Endodermal cell (in vitro differentiated cells): ENCODE measurements at regions not wholly inside any gene's neighbourhood (a gene's known extent, or its start where the extent isn't known, plus 50 kb on each side); places are given as distances from the start of the nearest gene placed in this dataset.

Experiments used
- DNase-seq: peaks from one replicate; pipeline ENCODE4 v3.0.0-alpha.2; 2017
- H3K27ac ChIP-seq: 2 replicates; pipeline ENCODE4 v1.5.1; 2013; ENCODE audit warnings: mild to moderate bottlenecking, low read depth, low read length, moderate library complexity
- H3K27me3 ChIP-seq: 2 replicates; pipeline ENCODE4 v1.6.1; 2013; ENCODE audit warnings: mild to moderate bottlenecking, low read length, moderate library complexity; ENCODE audit not compliant: insufficient read depth, control insufficient read depth, poor library complexity, severe bottlenecking
- H3K36me3 ChIP-seq: 2 replicates; pipeline ENCODE4 v1.7.0; 2013; ENCODE audit warnings: mild to moderate bottlenecking, low read length, moderate library complexity; ENCODE audit not compliant: control insufficient read depth, insufficient read depth
- H3K4me1 ChIP-seq: one replicate; pipeline ENCODE4 v1.7.0; 2013; ENCODE audit warnings: low read length; ENCODE audit not compliant: control insufficient read depth, insufficient read depth
- H3K4me3 ChIP-seq: 2 replicates; pipeline ENCODE4 v1.5.1; 2013; ENCODE audit warnings: mild to moderate bottlenecking, low read length, moderate library complexity
- H3K9ac ChIP-seq: 2 replicates; pipeline ENCODE4 v1.6.1; 2013; ENCODE audit warnings: mild to moderate bottlenecking, low read length, moderate library complexity; ENCODE audit not compliant: poor library complexity, severe bottlenecking; ENCODE audit errors: extremely low read depth
- H3K9me3 ChIP-seq: 2 replicates; pipeline ENCODE4 v1.6.1; 2013; ENCODE audit warnings: mild to moderate bottlenecking, low read length, moderate library complexity; ENCODE audit not compliant: control insufficient read depth
- H3K27ac Mint-ChIP-seq: 2 replicates; pipeline ENCODE4 v1.8.0; 2020; ENCODE audit warnings: mixed read lengths
- H3K27me3 Mint-ChIP-seq: 2 replicates; pipeline ENCODE4 v1.8.0; 2021; ENCODE audit warnings: mild to moderate bottlenecking, mixed read lengths; ENCODE audit not compliant: insufficient read depth
- H3K36me3 Mint-ChIP-seq: 2 replicates; pipeline ENCODE4 v1.8.0; 2020; ENCODE audit warnings: low read depth, mixed read lengths
- H3K4me1 Mint-ChIP-seq: 2 replicates; pipeline ENCODE4 v1.8.0; 2020; ENCODE audit warnings: mixed read lengths
- H3K4me3 Mint-ChIP-seq: 2 replicates; pipeline ENCODE4 v1.8.0; 2020; ENCODE audit warnings: mild to moderate bottlenecking, moderate library complexity, mixed read lengths
- H3K9me3 Mint-ChIP-seq: 2 replicates; pipeline ENCODE4 v1.8.0; 2020; ENCODE audit warnings: mild to moderate bottlenecking, mixed read lengths
- CTCF ChIP-seq: fragments of 200-600 bp; sonication (generic); conservative IDR thresholded peaks from 2 replicates; pipeline ENCODE4 v1.5.0; 2021; ENCODE audit warnings: antibody characterized with exemption, mild to moderate bottlenecking
- WGBS, 2 experiments: methylation state at CpG; one replicate each; pipeline versions ENCODE4 v1.1.5 to v1.1.7; 2013; ENCODE audit warnings: missing lambda C conversion rate in 2 of 2, mixed read lengths in 1 of 2; ENCODE audit not compliant: insufficient coverage in 1 of 2, insufficient read length in 1 of 2; 5-methylcytosine and 5-hydroxymethylcytosine counted together

- TF ChIP-seq CTCF, result no peak
- Mint-ChIP-seq H3K4me3 (no peak overlapping the region), H3K36me3 (no peaks in the 10 kb centered on the region), H3K27ac (no peak overlapping the region), H3K27me3 (no peaks in the 10 kb centered on the region), H3K9me3 (no peaks in the 10 kb centered on the region), H3K4me1 (no peaks in the 10 kb centered on the region)
- Histone ChIP-seq H3K36me3 (no peaks in the 10 kb centered on the region), H3K27me3 (no peaks in the 10 kb centered on the region), H3K4me3 (no peak overlapping the region), H3K9ac (no peak overlapping the region), H3K4me1 (no peaks in the 10 kb centered on the region), H3K27ac (no peak overlapping the region), H3K9me3 (no peaks in the 10 kb centered on the region)
- WGBS, 2 experiments, result 72 to 77% methylated on average over 5 to 10 of the region's 10 CpGs
- DNase-seq, result no peak
Measured at GRCh38 chr5:2860101-2860500, 108.6 kb upstream of the IRX2 start.

- TF ChIP-seq CTCF, result no peak
- H3K9me3 ChIP-seq, result no peaks in the 10 kb centered on the region
- 85% methylated on average over 2 of the region's 2 CpGs for WGBS, 2 experiments
Measured at GRCh38 chr5:2857837-2858236, 106.4 kb upstream of the IRX2 start.

GRCh38 chr5:2856206-2856605 lies 104.7 kb upstream of the IRX2 start:
- Histone ChIP-seq H3K9ac (no peak overlapping the region), H3K4me3 (no peak overlapping the region), H3K27me3 (no peaks in the 10 kb centered on the region), H3K36me3 (no peaks in the 10 kb centered on the region), H3K4me1 (no peaks in the 10 kb centered on the region), H3K27ac (no peak overlapping the region), H3K9me3 (no peaks in the 10 kb centered on the region)
- no peaks in the 10 kb centered on the region for H3K4me1 Mint-ChIP-seq
- H3K9me3 Mint-ChIP-seq, result no peaks in the 10 kb centered on the region
- H3K36me3 Mint-ChIP-seq, result no peaks in the 10 kb centered on the region
- no peaks in the 10 kb centered on the region for H3K27me3 Mint-ChIP-seq
- no peak overlapping the region for H3K27ac Mint-ChIP-seq
- 89 to 100% methylated on average over 6 to 13 of the region's 13 CpGs for WGBS, 2 experiments
- TF ChIP-seq CTCF, result no peak
- H3K4me3 Mint-ChIP-seq, result no peak overlapping the region
- DNase-seq, result no peak

More at GRCh38 chr5:2857837-2858236, 106.4 kb upstream of the IRX2 start:
- Histone ChIP-seq H3K4me1 (no peaks in the 10 kb centered on the region), H3K9ac (no peak overlapping the region), H3K4me3 (no peak overlapping the region), H3K36me3 (no peaks in the 10 kb centered on the region), H3K27me3 (no peaks in the 10 kb centered on the region), H3K27ac (no peak overlapping the region)
- H3K9me3 Mint-ChIP-seq, result no peaks in the 10 kb centered on the region
- no peaks in the 10 kb centered on the region for H3K27me3 Mint-ChIP-seq
- no peak overlapping the region for H3K4me3 Mint-ChIP-seq
- no peak for DNase-seq
- H3K36me3 Mint-ChIP-seq, result no peaks in the 10 kb centered on the region
- no peak overlapping the region for H3K27ac Mint-ChIP-seq
- no peaks in the 10 kb centered on the region for H3K4me1 Mint-ChIP-seq
